Fibroblast of lung (primary cell): ENCODE measurements at regions not wholly inside any gene's neighbourhood (a gene's known extent, or its start where the extent isn't known, plus 50 kb on each side); places are given as distances from the start of the nearest gene placed in this dataset.

ENCODE experiments used
- DNase-seq, 2 donors: peaks; one replicate each; pipeline versions ENCODE4 v3.0.0 to v3.0.0-alpha.2; 2010; ENCODE audit warnings: low read depth in 2 of 2
- H2AFZ ChIP-seq: 2 replicates; pipeline ENCODE4 v1.5.1; 2012; ENCODE audit warnings: low read length, control low read depth, inconsistent platforms
- H3K27ac ChIP-seq: 2 replicates; pipeline ENCODE4 v1.5.1; 2011; ENCODE audit warnings: low read length, control low read depth; ENCODE audit not compliant: insufficient read depth
- H3K27me3 ChIP-seq: 2 replicates; pipeline ENCODE4 v1.5.1; 2011; ENCODE audit warnings: mild to moderate bottlenecking, low read length; ENCODE audit not compliant: control insufficient read depth, insufficient read depth
- H3K36me3 ChIP-seq: 2 replicates; pipeline ENCODE4 v1.5.1; 2011; ENCODE audit warnings: low read length; ENCODE audit not compliant: control insufficient read depth, insufficient read depth
- H3K4me1 ChIP-seq: 2 replicates; pipeline ENCODE4 v1.5.1; 2011; ENCODE audit warnings: low read length; ENCODE audit not compliant: control insufficient read depth, insufficient read depth; ENCODE audit errors: extremely low read depth
- H3K4me2 ChIP-seq: 2 replicates; pipeline ENCODE4 v1.5.1; 2011; ENCODE audit warnings: low read length, control low read depth; ENCODE audit not compliant: insufficient read depth; ENCODE audit errors: extremely low read depth
- H3K4me3 ChIP-seq, 4 experiments: fragments of 200-600 bp in 1 of 4; sonication (generic) in 1 of 4; replicated peaks in 1 of 4; 2 replicates each; pipeline ENCODE4 v1.5.1; 2011 to 2016; ENCODE audit warnings: low read length in 4 of 4, low read depth in 3 of 4, mild to moderate bottlenecking in 3 of 4, control low read depth in 2 of 4, inconsistent platforms in 1 of 4, mixed read lengths in 1 of 4; ENCODE audit not compliant: insufficient read depth in 1 of 4; ENCODE audit errors: control extremely low read depth in 1 of 4
- H3K79me2 ChIP-seq: 2 replicates; pipeline ENCODE4 v1.5.1; 2012; ENCODE audit warnings: mild to moderate bottlenecking, low read length, inconsistent platforms; ENCODE audit not compliant: control insufficient read depth, insufficient read depth
- H3K9ac ChIP-seq: 2 replicates; pipeline ENCODE4 v1.5.1; 2011; ENCODE audit warnings: mild to moderate bottlenecking, low read length, control low read depth; ENCODE audit not compliant: insufficient read depth
- H3K9me3 ChIP-seq: 2 replicates; pipeline ENCODE4 v1.5.1; 2012; ENCODE audit warnings: low read depth, low read length; ENCODE audit not compliant: control insufficient read depth, insufficient read depth
- H4K20me1 ChIP-seq: 2 replicates; pipeline ENCODE4 v1.5.1; 2011; ENCODE audit warnings: low read length; ENCODE audit not compliant: control insufficient read depth, insufficient read depth; ENCODE audit errors: extremely low read depth
- EZH2 ChIP-seq: IDR thresholded peaks from 2 replicates; pipeline ENCODE4 v1.5.1; 2012; ENCODE audit warnings: low read length, control low read depth, mild to moderate bottlenecking; ENCODE audit errors: missing control alignments
- TF ChIP-seq, protein P1 (sequence below), 2 donors: IDR thresholded peaks in 1 of 2; conservative IDR thresholded peaks in 1 of 2; 1 replicate in 1 of 2; 2 replicates in 1 of 2; pipeline ENCODE4 v1.5.1; 2011 to 2012; ENCODE audit warnings: low read length in 2 of 2, control low read depth in 1 of 2, inconsistent platforms in 1 of 2, low read depth in 1 of 2, mild to moderate bottlenecking in 1 of 2

DNA sequence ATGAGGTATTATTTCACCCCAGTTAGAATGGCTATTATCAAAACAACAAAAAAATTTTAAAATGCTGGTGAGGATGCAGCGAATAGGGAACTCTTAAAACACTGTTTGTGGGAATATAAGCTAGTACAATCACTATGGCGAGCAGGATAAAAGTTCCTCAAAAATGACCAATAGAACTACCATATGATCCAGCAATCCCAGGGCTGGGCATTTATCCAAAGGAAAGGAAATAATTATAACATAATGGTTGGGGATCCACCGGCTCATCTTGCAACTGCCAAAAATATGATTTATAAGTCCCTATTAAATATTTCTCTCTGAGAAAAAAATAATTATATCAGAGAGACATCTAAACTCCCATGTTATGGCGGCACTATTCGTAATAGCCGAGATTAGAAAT lies 127.6 kb upstream of the MME start:
- no peaks in the 10 kb centered on the region for H3K36me3 ChIP-seq
- no peak for DNase-seq
- no peak overlapping the region for H2AFZ ChIP-seq

DNA sequence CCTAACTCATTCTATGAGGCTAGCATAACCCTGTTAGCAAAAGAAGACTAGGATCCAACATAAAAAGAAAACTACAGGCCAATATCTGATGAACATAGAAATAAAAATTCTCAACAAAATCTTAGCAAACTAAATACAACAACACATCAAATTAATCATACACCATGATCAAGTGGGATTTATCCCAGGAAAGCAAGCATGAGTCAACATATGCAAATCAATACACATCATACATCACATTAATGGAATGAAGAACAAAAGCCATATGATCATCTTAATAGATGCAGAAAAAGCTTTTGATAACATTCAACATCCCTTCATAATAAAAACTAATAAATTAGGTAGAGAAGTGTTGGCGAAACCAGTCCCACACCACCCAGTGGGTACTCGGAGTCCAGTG lies 136.1 kb upstream of the MME start:
- Histone ChIP-seq H3K9ac (no peak overlapping the region), H3K4me3 (no peak overlapping the region), H3K79me2 (no peaks in the 10 kb centered on the region), H3K36me3 (no peaks in the 10 kb centered on the region), H3K4me2 (no peak overlapping the region), H3K9me3 (no peaks in the 10 kb centered on the region), H4K20me1 (no peaks in the 10 kb centered on the region), H3K4me1 (no peaks in the 10 kb centered on the region), H2AFZ (no peak overlapping the region), H3K27me3 (no peaks in the 10 kb centered on the region), H3K27ac (no peak overlapping the region)
- TF ChIP-seq EZH2, result no peak
- TF ChIP-seq, protein P1, sequence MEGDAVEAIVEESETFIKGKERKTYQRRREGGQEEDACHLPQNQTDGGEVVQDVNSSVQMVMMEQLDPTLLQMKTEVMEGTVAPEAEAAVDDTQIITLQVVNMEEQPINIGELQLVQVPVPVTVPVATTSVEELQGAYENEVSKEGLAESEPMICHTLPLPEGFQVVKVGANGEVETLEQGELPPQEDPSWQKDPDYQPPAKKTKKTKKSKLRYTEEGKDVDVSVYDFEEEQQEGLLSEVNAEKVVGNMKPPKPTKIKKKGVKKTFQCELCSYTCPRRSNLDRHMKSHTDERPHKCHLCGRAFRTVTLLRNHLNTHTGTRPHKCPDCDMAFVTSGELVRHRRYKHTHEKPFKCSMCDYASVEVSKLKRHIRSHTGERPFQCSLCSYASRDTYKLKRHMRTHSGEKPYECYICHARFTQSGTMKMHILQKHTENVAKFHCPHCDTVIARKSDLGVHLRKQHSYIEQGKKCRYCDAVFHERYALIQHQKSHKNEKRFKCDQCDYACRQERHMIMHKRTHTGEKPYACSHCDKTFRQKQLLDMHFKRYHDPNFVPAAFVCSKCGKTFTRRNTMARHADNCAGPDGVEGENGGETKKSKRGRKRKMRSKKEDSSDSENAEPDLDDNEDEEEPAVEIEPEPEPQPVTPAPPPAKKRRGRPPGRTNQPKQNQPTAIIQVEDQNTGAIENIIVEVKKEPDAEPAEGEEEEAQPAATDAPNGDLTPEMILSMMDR (conservative IDR thresholded peaks at IDR 0.05 in 1 of 2, IDR thresholded peaks at IDR 0.05 in 1 of 2; ENCODE audit: low read depth in 1 of 2, low read length in 2 of 2), result no peak
- DNase-seq, result no peak

More for the DNA sequence above, 127.6 kb upstream of the MME start:
- no peaks in the 10 kb centered on the region for H3K27me3 ChIP-seq
- H4K20me1 ChIP-seq, result no peaks in the 10 kb centered on the region
- H3K9me3 ChIP-seq, result no peaks in the 10 kb centered on the region
- TF ChIP-seq EZH2, result no peak
- TF ChIP-seq, protein P1 (conservative IDR thresholded peaks at IDR 0.05 in 1 of 2, IDR thresholded peaks at IDR 0.05 in 1 of 2; ENCODE audit: low read depth in 1 of 2, low read length in 2 of 2), result no peak
- no peak overlapping the region for H3K27ac ChIP-seq
- H3K79me2 ChIP-seq, result no peaks in the 10 kb centered on the region
- no peaks in the 10 kb centered on the region for H3K4me1 ChIP-seq
- H3K4me2 ChIP-seq, result no peak overlapping the region
- H3K9ac ChIP-seq, result no peak overlapping the region
- H3K4me3 ChIP-seq, result no peak overlapping the region

DNA sequence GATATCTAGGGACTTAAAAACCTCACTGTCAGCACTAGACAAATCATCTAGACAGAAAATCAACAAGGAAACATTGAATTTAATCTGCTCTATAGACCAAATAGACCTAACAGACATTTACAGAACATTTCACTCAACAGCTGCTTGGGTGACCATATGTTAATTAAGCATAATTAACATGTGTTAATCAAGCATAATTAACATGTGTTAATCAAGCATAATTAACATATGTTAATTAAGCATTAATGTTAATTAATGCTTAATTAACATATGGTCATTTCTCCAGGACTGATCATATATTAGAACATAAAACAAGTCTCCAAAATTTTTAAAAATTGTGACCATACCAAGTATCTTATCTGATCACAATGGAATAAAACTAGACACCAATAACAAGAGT lies 137.3 kb upstream of the MME start:
- Histone ChIP-seq H3K4me3 (no peak overlapping the region), H3K9ac (no peak overlapping the region), H2AFZ (no peak overlapping the region), H3K9me3 (no peaks in the 10 kb centered on the region), H3K27me3 (no peaks in the 10 kb centered on the region), H3K79me2 (no peaks in the 10 kb centered on the region), H3K4me2 (no peak overlapping the region), H3K36me3 (no peaks in the 10 kb centered on the region), H3K27ac (no peak overlapping the region), H3K4me1 (no peaks in the 10 kb centered on the region), H4K20me1 (no peaks in the 10 kb centered on the region)
- no peak for DNase-seq
- TF ChIP-seq, protein P1 (conservative IDR thresholded peaks at IDR 0.05 in 1 of 2, IDR thresholded peaks at IDR 0.05 in 1 of 2; ENCODE audit: low read depth in 1 of 2, low read length in 2 of 2), result no peak
- no peak for TF ChIP-seq EZH2
